Activated gamma-delta T cell treated with Interleukin-2 at 50 U/mL for 16 hours (primary cell): ENCODE measurements at regions not wholly inside any gene's neighbourhood (a gene's known extent, or its start where the extent isn't known, plus 50 kb on each side); places are given as distances from the start of the nearest gene placed in this dataset.
"Not testable (repeated sequence)": the region's sequence is repeated elsewhere in the genome, so short reads cannot be mapped to it uniquely, and the experiment has no call there.

ENCODE experiments used
- DNase-seq: peaks from one replicate; pipeline ENCODE4 v3.0.0-alpha.2; 2020

DNA sequence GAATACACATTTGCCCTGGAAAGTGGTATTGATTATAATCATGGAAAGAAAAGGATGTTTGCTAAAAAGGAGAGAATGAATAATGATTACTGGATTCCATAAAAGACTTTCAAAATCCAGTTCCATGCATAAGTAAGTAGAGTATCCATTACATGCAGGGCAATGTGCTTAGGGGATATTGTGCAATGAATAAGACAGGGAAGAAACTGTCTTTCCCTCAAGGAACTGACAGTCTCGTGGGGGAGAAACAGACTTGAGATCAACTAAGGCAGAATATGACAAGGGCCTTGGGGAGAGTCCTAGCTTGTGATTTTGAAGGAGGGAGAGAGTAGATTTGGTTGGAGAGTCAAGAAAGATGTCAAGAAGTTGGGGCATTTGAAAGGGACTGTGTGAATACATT lies 130.6 kb downstream of the SPP2 start:
- no peak for DNase-seq

DNA sequence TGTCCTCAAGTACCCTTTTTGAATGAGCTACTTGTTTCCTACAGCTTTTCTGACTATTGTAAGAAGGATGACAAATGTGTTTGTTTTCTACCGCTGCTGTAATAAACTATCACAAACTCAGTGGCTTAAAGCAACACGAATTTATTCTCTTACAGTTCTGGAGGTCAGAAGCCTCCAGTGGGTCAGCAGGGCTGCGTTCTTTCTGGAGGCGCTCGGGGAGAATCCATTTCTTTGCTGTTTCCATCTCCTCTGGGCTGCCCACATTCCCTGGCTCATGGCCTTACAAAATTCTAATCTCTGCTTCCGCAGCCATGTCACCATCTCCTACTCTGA lies 128.5 kb downstream of the SPP2 start:
- no peak for DNase-seq

DNA sequence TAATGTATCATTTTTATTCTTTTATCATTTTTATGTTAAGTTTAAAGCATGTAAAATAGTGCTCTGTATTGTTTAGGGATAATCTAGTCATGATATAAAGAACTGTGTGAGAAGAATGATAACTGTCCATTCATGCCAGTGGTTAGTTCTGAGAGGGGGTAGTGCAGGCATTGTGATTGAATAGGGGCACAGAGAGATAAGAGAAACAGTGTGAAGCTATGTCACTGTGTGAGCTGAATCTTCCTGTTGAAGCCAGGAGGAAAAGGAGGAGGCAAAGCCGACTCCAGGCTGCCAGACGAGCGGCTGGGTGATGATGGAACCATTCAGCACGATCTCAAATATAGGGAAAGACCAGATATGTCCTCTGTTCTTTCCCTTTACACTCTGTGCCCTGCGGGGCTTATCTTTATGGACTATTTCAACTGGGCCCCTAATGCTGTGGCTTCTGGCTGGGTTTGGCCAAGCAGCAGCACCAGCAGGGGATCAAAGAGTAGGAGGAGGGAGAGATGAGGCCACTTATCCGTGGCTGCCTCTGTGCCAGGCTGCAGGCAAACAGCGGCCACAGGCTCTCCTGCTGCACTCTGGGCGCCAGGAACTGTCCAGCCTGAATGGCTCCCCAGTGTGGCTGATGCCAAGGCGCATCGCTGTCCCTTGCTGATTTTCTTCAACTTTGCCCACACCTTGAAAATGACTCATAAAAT lies 128.0 kb downstream of the SPP2 start:
- no peak for DNase-seq

DNA sequence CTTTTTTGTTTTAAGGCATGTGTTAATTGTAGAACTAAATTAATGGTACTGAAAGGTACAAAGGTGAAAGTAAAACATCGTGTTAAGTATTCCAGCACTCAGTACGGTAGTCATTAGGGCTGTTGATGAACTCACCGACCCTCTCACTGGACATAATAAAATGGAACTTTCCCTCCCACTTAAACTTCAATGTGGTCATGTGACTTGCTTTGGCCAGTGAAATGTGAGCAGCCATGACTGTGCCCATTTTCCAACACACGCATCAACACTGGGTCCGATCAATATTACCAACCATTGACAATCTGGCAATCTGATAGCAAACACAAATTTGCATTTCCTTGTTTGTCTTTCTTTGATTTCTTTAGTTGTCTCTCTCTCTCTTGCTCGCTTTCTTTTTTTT lies 125.1 kb downstream of the SPP2 start:
- no peak for DNase-seq

DNA sequence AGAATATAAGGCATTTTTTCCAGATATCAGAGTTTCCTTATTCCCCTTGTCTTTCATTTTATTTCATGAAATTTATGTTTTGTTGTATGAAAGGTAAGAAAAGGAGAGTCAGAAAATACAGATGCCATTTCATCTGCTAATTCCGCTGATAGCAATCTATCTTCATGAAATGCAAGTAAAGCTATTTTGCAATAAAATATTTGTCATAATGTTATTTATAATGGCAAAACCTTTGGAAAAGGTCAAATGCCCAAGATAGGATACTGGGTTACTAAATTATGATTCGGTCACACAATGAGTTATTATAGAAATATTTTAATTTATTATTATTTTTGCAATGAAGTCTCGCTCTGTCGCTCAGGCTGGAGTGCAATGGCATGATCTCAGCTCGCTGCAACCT lies 124.2 kb downstream of the SPP2 start:
- DNase-seq = no peak

DNA sequence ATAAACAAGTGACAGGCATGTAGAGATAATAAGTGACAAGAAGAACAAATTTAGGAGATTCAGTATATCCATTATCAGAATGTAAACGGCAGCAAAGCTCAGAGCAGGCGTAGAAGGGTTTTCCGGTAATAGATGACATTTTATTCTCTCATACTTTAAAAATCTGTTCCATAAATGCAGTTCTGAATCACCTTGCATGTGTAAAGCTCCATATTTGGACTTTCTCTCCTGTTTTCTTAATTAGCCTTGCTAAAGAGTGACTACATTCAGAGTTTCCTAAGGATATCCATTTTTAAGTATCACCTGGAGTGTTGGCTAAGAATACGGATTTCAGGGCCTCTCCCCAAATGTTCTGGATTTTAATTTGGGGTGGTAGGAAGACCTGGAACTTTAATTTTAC lies 122.0 kb downstream of the SPP2 start:
- no peak for DNase-seq

DNA sequence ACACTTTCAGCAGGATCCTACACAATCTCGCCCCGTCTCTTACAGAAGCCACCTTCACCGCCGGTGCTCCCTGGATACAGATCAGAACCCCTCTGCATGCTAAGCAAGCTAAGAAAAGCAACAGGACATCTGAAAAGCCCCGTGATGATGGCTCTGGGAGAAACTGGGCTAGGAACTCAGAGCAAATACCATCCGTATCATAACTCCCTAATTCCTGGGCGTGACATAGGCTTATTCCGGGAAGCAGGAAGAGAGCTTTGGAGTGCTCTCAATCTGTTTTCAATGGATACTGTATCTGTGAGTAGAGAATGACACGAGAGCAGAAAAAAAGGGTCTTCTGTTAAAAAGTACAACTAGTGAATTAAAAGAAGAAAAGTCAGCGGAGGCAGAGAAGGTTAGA lies 121.6 kb downstream of the SPP2 start:
- DNase-seq = no peak

DNA sequence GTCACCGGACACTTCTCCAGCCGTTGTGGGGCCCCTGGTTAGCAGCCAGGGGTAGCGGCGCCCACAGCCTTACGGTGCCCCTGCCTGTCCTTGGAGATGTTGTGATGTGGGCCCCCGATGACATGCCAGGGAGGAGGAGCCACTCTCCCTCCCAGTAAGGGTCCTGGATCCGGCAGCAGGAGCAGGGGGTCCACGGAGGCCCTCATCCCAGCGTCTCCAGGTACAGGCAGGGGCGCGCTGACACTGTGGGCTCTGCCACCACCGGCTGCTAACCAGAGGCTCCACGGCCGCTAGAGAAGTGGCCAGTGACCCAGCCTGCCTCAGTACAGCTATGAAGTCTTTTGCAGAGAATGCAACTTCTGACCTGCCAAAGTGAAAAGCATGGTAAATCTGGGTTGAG lies 121.2 kb downstream of the SPP2 start:
- DNase-seq = no peak

DNA sequence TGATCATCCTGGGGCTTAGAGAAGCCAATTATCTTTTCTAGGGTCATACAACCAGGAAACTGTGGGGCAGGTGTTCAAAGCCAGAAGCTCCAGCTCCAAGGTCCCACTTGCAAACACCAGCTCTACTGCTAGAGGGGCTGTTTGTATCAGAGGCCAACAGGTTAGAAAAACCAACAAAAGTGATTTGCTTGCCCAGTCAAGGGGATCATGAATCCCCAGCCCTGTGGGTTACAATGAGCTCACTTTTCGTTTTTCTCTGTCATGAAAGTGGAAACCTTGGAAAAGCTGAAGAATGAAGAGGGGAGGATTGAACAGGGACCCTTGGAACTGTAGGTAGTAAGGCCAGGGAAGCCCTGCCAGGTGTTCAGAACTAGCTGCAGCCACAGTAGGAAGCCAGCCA lies 119.2 kb downstream of the SPP2 start:
- no peak for DNase-seq

DNA sequence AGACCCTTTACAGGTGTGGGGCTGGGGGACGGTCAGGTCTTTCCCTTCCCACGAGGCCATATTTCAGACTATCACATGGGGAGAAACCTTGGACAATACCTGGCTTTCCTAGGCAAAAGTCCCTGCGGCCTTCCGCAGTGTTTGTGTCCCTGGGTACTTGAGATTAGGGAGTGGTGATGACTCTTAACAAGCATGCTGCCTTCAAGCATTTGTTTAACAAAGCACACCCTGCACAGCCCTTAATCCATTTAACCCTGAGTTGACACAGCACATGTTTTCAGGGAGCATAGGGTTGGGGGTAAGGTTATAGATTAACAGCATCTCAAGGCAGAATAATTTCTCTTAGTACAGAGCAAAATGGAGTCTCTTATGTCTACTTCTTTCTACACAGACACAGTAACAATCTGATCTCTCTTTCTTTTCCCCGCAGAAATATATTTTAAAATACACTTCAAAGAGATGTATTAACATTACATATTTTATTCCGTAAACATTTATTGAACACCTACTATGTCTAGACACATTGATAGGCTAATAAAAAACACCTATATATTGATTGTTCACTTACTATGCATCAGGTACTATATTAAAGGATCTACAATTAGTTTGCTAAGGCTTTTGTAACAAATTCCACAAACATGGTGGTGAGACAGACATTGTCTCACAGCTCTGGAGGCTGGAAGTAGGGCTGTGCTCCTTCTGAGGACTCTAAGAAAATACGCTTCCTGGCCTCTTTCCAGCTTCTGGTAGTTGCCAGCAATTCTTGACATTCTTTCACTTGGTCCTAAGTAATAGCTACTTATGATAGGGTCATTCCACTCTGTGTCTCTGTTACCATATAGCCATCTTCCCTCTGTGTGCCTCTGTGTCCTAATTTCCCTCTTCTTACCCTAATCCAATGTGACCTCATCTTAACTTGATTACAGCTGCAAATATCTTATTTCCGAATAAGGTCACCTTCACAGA lies 118.4 kb downstream of the SPP2 start:
- DNase-seq = not testable (repeated sequence)

DNA sequence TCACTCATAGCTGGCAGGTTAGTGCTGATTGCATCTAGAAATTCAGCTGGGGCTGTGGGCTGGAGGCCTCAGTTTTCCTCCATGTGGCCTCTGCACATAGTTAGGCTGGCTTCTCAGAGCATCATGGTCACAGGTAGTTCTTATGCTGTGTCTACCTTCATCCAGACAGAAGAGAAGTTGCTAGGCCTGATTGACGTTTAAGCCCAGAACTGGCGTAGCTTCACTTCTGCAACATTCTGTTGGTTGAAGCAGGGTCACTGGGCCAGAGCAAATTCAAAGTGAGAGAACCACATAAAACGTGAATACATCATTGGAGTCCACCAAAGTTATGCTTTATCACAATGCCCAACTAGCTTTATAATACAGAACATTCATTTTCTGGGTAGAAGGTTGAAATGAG lies 116.0 kb downstream of the SPP2 start:
- no peak for DNase-seq

DNA sequence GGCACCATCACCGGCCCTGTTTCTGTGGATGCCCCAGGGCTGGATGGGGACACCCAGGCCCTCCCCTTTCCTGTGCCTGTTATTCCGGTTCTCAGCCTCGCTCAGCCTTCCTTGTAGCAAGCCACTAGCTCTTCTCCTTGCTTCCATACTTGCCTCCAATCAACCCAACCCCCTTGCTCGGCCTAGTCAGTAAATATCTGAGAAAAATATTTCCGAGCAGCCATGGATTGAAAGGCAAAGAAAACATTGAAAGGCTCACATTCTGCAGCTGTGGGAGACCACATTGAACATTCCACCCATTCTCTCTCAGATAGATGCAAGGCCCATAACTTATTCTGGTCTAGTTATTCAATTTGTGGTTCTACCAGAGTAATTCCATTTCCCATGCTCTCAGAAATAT lies 114.9 kb downstream of the SPP2 start:
- no peak for DNase-seq

DNA sequence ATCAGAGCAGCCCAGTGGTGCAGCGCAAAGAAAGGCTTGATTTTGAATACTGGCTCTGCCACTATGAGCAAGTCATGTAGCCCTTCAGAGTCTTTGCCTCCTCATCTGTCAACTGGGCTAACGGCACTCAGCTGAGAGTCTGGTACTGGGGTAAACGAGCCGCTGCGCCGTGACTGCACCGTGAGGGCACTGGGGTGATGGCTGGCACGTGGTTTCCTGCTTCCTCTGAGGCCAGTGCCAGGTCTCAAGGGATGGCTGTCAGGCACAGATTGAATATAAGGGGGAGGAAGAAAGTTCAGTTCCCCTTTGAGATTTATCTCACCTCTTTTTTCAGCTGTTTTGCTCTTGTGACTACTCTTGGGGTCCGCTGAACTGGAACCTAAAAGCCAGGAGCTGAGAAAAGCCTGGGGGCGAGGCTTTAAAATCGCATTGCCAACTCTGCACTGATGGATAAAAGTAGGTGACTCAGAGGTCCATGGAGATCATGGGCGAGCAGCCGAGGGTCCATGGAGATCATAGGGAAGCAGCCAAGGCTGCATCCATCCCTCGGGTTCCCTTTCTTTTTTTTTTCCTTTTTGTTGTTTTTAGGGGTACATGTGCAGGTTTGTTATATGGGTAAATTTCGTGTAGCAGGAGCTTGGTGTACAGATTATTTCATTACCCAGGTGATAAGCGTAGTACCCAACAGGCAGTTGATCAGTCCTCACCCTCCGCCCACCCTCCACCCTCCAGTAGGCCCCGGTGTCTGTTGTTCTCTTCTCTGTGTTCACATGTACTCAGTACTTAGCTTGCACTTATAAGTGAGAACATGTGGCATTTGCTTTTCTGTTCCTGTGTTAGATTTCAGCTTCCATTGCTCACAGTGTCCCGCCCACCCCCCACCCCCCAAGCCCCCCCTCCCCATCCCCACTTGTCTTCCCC lies 114.3 kb downstream of the SPP2 start:
- DNase-seq = peak; percentile 74

DNA sequence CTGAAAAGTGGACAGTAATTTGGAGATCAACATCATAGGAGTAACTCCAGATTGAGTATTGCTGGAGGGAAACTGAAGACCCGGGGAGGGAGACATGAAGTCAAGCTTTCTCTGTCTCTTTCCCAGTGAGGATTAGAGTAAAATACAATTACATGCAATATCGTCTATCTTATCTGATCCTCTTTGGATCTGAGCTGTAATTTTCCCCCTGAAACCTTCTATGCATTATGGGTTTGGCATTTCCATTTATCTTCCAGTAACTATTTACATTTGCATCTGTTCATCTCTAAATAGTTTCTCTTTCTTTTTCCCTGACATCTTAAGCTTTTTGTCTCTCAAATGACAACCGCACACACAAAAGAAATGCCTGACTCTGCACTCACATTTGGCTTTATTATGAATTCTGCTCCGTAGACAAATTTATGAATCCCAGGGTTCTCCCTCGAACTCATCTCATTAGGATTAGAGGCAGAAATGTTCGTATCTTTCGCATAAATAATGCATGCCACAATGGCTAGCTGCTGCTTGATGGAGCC lies 113.1 kb downstream of the SPP2 start:
- DNase-seq = no peak

DNA sequence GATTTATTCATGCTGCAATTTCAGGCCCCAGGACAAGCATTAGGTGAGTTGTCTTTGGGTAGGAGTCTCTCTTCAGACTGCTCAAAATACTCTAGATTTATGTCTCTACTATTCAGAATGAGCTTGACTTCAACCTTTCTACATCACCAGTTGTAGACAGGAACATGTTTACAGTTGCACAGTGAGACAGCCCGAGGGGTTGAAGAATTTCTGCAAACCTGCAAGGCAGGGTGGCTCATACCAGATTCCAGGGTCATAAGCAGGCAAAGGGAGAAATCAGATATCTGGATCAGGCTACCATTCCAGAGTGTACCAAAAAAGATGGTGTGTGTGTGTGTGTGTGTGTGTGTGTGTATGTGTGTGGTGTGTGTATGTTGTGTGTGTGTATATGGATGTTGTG lies 112.4 kb downstream of the SPP2 start:
- no peak for DNase-seq

DNA sequence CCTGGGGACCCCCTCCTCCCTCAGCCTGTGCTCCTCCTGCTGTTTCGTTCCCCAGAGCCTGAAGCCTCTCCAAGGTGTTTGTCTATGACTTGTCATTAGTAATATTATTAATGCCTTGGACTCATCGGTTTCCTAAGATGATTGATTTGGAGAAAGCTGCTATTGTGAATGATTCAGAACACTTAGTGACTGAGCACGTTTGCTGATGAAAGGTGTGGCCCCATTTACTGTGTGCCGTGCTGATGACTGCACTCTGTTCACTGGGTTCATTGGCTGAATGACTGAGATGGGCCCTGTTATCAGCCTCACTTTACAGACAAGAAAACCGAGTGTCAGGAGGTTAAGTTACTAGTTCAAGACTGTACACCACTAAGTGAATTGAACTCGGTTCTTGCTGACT lies 111.4 kb downstream of the SPP2 start:
- no peak for DNase-seq

DNA sequence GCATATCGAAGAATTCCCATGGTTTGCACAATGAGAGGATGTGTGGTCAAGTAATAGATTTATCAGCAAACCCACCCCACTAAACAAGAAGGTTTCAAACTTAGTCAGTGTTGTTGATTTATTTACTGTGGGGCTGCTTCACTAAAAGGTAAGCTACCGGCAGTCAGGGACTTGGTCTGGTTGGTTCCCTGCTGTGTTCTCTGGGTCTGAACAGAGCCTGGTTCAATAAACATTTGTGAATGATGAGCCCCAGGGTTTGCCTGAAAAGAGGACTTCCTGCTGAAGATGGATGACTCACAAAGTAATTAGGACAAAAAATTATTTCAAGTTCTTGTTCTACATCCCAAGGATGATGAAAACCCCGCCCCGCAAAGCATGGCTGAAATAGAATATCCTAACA lies 108.3 kb downstream of the SPP2 start:
- no peak for DNase-seq

DNA sequence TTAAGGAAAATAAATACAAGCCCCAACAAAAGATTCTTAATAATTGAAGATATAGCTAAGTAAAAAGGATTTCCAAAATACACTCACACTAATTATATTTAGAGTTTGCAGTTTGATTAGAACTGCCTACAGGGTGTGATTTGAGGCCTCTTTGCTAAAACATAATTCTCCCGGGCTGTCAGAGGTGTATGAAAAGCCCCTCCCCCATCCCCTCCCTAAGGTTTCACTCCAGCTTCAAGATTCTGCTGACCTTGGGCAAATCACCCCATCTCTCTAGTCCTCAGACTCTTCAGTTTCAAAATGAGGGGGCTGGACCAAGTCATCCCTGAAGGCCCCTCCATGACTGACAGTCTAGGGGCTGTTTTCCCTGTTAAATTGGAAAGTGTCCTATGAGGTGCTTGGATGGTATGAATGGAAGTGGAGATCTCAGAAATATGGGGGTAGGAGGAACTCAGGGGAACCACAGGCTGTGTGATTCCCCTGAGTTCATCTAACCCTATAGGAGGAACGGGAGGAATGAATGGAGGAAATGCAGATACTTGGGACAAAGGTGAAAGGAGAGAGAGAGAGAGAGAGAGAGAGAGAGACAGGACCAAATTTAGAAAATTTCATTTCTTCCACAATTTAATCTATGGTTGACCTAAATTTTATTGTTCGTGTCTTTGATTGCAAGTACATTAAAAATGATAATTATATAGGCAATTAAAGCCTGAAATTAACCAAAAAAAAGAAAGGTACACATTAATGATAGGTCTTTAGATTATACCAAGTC lies 107.5 kb downstream of the SPP2 start:
- DNase-seq = no peak

DNA sequence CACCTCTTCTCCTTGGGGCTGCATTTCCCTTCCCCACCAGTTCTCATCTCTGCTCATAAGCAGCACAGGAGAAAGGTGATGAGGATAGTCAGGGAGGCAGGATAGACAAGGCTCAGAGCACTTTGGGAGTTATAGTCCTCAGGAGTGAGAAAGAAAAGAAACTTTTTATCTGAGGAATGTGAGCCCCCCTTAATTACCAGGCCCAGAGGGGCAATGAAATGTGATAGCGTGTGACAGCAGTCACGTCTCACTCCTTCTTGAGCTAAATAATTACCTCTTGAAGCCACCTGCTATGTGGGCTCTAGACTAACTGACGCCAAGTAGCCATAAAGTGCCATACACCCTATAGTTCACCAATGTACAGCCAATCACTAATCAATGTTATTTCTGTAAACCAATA lies 105.8 kb downstream of the SPP2 start:
- no peak for DNase-seq

DNA sequence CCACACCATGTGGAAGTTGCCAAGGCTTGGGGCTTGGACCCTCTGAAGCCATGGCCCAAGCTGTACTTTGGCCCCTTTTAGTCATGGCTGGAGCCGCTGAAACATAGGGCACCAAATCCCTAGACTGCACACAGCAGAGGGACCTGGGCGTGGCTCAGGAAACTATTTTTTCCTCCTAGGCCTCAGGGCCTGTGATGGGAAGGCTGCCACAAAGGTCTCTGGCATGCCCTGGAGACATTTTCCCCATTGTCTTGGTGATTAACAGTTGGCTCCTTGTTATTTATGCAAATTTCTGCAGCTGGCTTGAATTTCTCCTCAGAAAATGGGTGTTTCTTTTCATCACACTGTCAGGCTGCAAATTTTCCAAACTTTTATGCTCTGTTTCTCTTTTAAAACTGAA lies 102.3 kb downstream of the SPP2 start:
- DNase-seq = not testable (repeated sequence)

DNA sequence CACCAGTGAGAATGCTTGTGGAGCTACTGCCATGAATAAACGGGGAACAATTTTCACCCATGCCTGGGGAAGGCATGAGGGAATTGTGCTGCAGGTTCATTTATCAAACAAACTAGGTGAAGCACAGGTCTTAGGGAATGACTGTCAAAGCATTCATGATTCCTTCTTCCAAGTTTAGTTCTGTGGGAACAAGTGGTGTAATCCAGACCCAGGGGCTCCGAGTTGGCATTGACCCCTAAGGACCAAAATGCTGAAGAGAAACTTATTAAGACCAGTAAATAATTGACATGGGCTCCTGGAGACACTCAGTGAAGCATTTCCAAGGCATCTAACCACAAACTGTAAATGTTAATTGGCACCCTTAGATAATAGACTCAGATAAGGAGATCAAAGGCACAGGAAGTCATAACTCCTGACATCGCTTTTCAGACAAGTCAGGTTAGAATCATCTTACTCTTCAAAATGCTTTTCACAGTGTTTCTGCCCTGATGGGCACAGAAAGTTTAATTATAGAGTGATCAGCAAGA lies 96.9 kb downstream of the SPP2 start:
- DNase-seq = no peak
